Mucosa of descending colon (tissue), 3 donors: ENCODE measurements at regions not wholly inside any gene's neighbourhood (a gene's known extent, or its start where the extent isn't known, plus 50 kb on each side); places are given as distances from the start of the nearest gene placed in this dataset.
"Not testable (repeated sequence)": the region's sequence is repeated elsewhere in the genome, so short reads cannot be mapped to it uniquely, and the experiment has no call there.

Experiments
- ATAC-seq: fragments of 200-7000 bp; cut with Tn5 transposase; one replicate; pipeline ENCODE4 v1.9.1; 2020; ENCODE audit warnings: mild to moderate bottlenecking, moderate library complexity
- DNase-seq, 3 donors: peaks; one replicate each; pipeline ENCODE4 v3.0.0-alpha.2; 2020
- H3K36me3 ChIP-seq: fragments of 200-600 bp; one replicate; pipeline ENCODE4 v1.8.0; 2021; ENCODE audit warnings: low read depth, mild to moderate bottlenecking
- H3K4me1 ChIP-seq: fragments of 200-600 bp; one replicate; pipeline ENCODE4 v1.8.0; 2021; ENCODE audit warnings: low read depth, mild to moderate bottlenecking
- H3K4me3 ChIP-seq: fragments of 200-600 bp; one replicate; pipeline ENCODE4 v1.8.0; 2021; ENCODE audit warnings: mild to moderate bottlenecking
- H3K9me3 ChIP-seq: fragments of 200-600 bp; one replicate; pipeline ENCODE4 v1.8.0; 2021; ENCODE audit warnings: mild to moderate bottlenecking
- CTCF ChIP-seq: fragments of 200-600 bp; IDR thresholded peaks from one replicate; pipeline ENCODE4 v1.8.0; 2022; ENCODE audit warnings: antibody characterized with exemption, mild to moderate bottlenecking
- intact Hi-C, 2 donors: fragments of 100-400 bp; cut with DNase I in 1 of 2; cut with micrococcal nuclease in 1 of 2; formaldehyde crosslinking; loops; one replicate each; pipeline versions ENCODE4 v1.11.0 to v1.11.1; 2022; cut with DNase I, micrococcal nuclease
- donor health status: DM: no; HTN: no; CAD: no; lungs with moderate emphysema.
- donor health status: DM: no; HTN: no; CAD: no.
- donor health status: DM: no; HTN: yes; CAD: no.

DNA sequence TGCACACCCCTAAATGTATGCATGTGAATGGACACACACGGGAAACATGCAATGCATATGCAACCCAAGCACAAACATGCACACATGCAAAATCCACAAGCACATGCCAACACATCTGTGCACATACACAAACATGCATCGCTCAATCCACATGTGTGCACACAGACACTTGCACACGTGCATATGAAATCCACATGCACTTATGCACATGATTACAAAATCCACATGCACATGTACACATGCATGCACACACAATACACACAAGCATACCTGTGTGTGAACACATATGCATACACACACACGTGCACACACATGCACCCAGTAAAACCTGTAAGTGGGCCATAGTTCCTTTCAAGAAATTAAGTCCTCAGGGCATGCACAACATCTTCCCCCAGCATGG lies 256.8 kb upstream of the USP9Y start:
- TF ChIP-seq CTCF = no peak
- DNase-seq = no peak
- Histone ChIP-seq H3K4me1 (no peaks in the 10 kb centered on the region), H3K9me3 (no peaks in the 10 kb centered on the region), H3K4me3 (no peak overlapping the region), H3K36me3 (no peaks in the 10 kb centered on the region)
- no peak for ATAC-seq
- intact Hi-C loops = no loop called here

DNA sequence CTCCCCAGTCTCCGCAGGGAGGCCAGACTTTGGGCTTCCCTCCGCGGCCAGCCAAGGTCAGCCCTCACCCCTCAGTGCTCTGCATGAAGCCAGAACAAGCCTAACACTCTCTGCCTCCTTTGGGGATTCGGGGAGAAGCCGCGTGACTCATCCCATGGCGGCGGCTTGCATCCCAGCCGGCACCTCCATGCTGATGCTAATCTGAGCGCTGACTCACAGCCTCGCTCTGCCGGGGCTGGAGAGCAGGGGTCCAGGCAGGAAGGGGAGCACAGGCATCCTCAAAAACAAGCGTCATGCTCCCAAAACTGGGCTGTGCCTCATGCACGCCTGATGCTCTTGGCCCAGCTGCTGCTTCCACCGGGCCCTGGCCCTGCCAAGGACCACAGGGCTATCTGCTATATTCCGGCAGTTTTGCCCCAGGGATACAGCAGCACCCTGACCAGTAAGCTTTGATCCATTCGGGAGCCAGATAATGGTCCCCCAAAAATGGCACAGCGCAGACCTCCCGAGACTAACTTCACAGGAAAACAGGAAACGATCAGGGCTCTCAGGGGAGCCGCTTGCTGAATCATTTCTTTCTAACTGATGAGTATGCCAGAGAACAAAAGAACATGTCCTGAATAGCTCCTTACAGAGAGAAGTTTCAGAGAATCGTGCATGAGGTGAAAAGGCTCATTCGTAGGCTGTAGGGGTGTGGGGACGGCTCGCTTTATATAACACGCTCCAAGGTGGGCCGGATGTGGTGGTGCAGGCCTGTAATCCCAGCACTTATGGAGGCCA lies 254.4 kb upstream of the USP9Y start:
- H3K9me3 ChIP-seq, ATAC-seq, H3K4me1 ChIP-seq, H3K4me3 ChIP-seq, intact Hi-C loops, H3K36me3 ChIP-seq, DNase-seq: not testable (repeated sequence)

DNA sequence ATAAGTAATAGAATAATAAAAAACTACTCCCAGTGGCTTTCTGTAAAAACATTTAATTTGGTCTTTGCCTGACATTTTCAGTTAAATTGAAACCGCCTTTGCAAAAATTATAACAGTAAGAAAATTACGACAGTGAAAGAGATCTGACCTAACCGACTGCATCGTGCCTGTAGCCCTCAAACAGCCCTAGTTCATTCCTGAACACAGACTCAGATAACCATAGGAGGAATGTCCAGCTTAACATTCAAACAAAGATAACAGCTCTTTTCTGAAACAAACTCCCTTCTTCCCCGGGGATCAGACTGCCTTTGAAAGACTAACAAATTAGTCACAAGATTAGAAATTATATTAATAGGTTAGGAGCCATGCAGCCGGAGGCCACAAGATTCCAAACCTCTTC lies 252.5 kb upstream of the USP9Y start:
- H3K4me3 ChIP-seq, DNase-seq, intact Hi-C loops: not testable (repeated sequence)

DNA sequence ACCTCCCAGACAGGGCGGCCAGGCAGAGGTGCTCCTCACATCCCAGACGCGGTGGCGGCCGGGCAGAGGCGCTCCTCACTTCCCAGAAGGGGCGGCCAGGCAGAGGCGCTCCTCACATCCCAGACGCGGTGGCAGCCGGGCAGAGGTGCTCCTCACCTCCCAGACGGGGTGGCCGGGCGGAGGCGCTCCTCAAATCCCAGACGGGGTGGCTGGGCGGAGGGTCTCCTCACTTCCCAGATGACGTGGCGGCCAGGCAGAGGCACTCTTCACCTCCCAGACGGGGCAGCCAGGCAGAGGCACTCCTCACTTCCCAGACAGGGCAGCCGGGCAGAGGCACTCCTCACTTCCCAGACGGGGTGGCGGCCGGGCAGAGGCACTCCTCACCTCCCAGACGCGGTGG lies 247.7 kb upstream of the USP9Y start:
- DNase-seq, H3K4me3 ChIP-seq, ATAC-seq, intact Hi-C loops, H3K36me3 ChIP-seq, H3K9me3 ChIP-seq, H3K4me1 ChIP-seq: not testable (repeated sequence)

More for the DNA sequence above, 252.5 kb upstream of the USP9Y start:
- ATAC-seq, H3K9me3 ChIP-seq, H3K4me1 ChIP-seq, H3K36me3 ChIP-seq: not testable (repeated sequence)

- Histone ChIP-seq H3K4me1 (no peaks in the 10 kb centered on the region), H3K9me3 (no peaks in the 10 kb centered on the region), H3K4me3 (no peak overlapping the region), H3K36me3 (no peaks in the 10 kb centered on the region)
- no peak for TF ChIP-seq CTCF
- ATAC-seq (no peak), DNase-seq (no peak)
- intact Hi-C loops = no loop called here
Measured at GRCh38 chrY:12459965-12460364, 241.1 kb upstream of the USP9Y start.

DNA sequence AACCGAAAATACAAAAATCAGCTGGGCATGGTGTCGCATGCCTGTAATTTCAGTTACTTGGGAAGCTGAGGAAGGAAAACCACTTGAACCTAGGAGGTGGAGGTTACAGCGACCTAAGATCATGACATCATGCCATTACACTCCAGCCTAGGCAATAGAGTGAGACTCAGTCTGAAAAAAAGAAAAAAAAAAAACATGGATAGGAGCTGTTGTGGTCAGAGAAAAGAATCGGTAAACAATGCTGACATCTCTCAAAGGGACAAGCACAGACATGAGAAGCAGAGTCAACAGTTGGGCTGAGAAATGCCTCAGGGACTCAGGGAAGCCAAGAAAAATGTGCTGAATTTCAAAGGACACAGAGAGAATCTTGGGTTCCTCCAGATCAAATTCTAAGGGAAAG lies 236.9 kb upstream of the USP9Y start:
- Histone ChIP-seq H3K4me1 (no peaks in the 10 kb centered on the region), H3K9me3 (no peaks in the 10 kb centered on the region), H3K36me3 (no peaks in the 10 kb centered on the region), H3K4me3 (no peak overlapping the region)
- TF ChIP-seq CTCF = no peak
- intact Hi-C loops = no loop called here
- DNase-seq = no peak
- ATAC-seq = no peak

- DNase-seq = no peak
- no peak overlapping the region for H3K4me3 ChIP-seq
Measured at GRCh38 chrY:12465706-12466105, 235.3 kb upstream of the USP9Y start.

More at GRCh38 chrY:12465706-12466105, 235.3 kb upstream of the USP9Y start:
- Histone ChIP-seq H3K4me1 (no peaks in the 10 kb centered on the region), H3K36me3 (no peaks in the 10 kb centered on the region), H3K9me3 (no peaks in the 10 kb centered on the region)
- TF ChIP-seq CTCF = no peak
- intact Hi-C loops = no loop called here
- ATAC-seq = no peak
